GM12878 (cell line): ENCODE measurements at regions not wholly inside any gene's neighbourhood (a gene's known extent, or its start where the extent isn't known, plus 50 kb on each side); places are given as distances from the start of the nearest gene placed in this dataset.

Experiments used
- ATAC-seq: fragments of 200-7000 bp; cut with Tn5 transposase; 3 replicates; pipeline ENCODE4 v1.9.1; 2020; ENCODE audit warnings: mild to moderate bottlenecking, moderate library complexity
- BruUV-seq: library from RNA; stranded (reverse); fragments of 400-500 nt; replicated peaks from 2 replicates; lab custom pipeline; 2021; lab: Mats Ljungman, UMichigan
- CTCF ChIA-PET: fragments of 300-600 bp; sonication (Branson Sonifier 250); formaldehyde crosslinking; extraction: SDS; loops from one replicate; lab custom pipeline; 2021; ENCODE audit warnings: inconsistent platforms; lab: Yijun Ruan, JAX
- POLR2A ChIA-PET: fragments of 350-600 bp; formaldehyde crosslinking; extraction: SDS; loops from one replicate; lab custom pipeline; 2021; ENCODE audit warnings: inconsistent platforms; lab: Charles Lee
- RAD21 ChIA-PET: fragments of 300-600 bp; sonication (Branson Sonifier 250); formaldehyde crosslinking; loops from one replicate; lab custom pipeline; 2023; ENCODE audit warnings: antibody characterized with exemption; ENCODE audit not compliant: unreplicated experiment; lab: Charles Lee
- SMC1A ChIA-PET: fragments of 300-600 bp; sonication (Branson Sonifier 250); formaldehyde crosslinking; loops from one replicate; lab custom pipeline; 2023; ENCODE audit not compliant: unreplicated experiment, uncharacterized antibody; lab: Charles Lee
- DNase-seq: peaks from one replicate; pipeline ENCODE4 v3.0.0-alpha.2; 2011; ENCODE audit warnings: low read depth, low spot score
- FAIRE-seq: peaks from 3 replicates; lab custom pipeline; 2011; peaks lifted over from hg19 to GRCh38; lab: Jason Lieb, UNC
- H2AFZ ChIP-seq: 2 replicates; pipeline ENCODE4 v1.6.0; 2011; ENCODE audit warnings: low read depth, low read length, control low read depth; ENCODE audit not compliant: control insufficient read depth
- H3K27ac ChIP-seq: 2 replicates; pipeline ENCODE4 v1.5.1; 2011; ENCODE audit warnings: control low read depth; ENCODE audit not compliant: control insufficient read depth, insufficient read depth
- H3K27me3 ChIP-seq, 2 experiments: replicated peaks in 1 of 2; 2 replicates each; pipeline versions ENCODE4 v1.6.0 to v1.6.1; 2011; ENCODE audit warnings: low read length in 1 of 2; ENCODE audit not compliant: control insufficient read depth in 2 of 2, insufficient read depth in 2 of 2
- H3K36me3 ChIP-seq, 2 experiments: 2 replicates each; pipeline ENCODE4 v1.5.1; 2011; ENCODE audit warnings: low read length in 1 of 2; ENCODE audit not compliant: control insufficient read depth in 2 of 2, insufficient read depth in 2 of 2
- H3K4me1 ChIP-seq: 2 replicates; pipeline ENCODE4 v1.6.1; 2011; ENCODE audit warnings: mild to moderate bottlenecking, low read length, moderate library complexity, mixed read lengths; ENCODE audit not compliant: control insufficient read depth, insufficient read depth
- H3K4me2 ChIP-seq: 2 replicates; pipeline ENCODE4 v1.6.0; 2011; ENCODE audit warnings: control low read depth; ENCODE audit not compliant: control insufficient read depth, insufficient read depth
- H3K4me3 ChIP-seq: fragments of 200-600 bp; sonication (generic); 2 replicates; pipeline ENCODE4 v1.5.1; 2016
- H3K79me2 ChIP-seq: 2 replicates; pipeline ENCODE4 v1.6.0; 2011; ENCODE audit warnings: low read length; ENCODE audit not compliant: control insufficient read depth, insufficient read depth
- H3K9ac ChIP-seq: 2 replicates; pipeline ENCODE4 v1.8.0; 2011; ENCODE audit warnings: low read length, control low read depth, mixed read lengths; ENCODE audit not compliant: control insufficient read depth, insufficient read depth
- H3K9me3 ChIP-seq: replicated peaks from 3 replicates; pipeline ENCODE4 v1.5.1; 2011; ENCODE audit warnings: mild to moderate bottlenecking, low read length; ENCODE audit not compliant: control insufficient read depth, insufficient read depth
- H4K20me1 ChIP-seq: 2 replicates; pipeline ENCODE4 v1.6.0; 2011; ENCODE audit not compliant: control insufficient read depth, insufficient read depth
- BHLHE40 ChIP-seq, 2 experiments: fragments of 450-650 bp in 1 of 2; IDR thresholded peaks; 2 replicates each; pipeline ENCODE4 v1.6.1; 2011 to 2017; ENCODE audit warnings: low read depth in 2 of 2, borderline replicate concordance in 1 of 2, improper control_type of control experiment in 1 of 2, low read length in 1 of 2, mild to moderate bottlenecking in 1 of 2
- CBX3 ChIP-seq: fragments of 200-600 bp; sonication (generic); IDR thresholded peaks from 2 replicates; pipeline ENCODE4 v1.6.1; 2016; ENCODE audit warnings: low read depth, borderline replicate concordance
- CREM ChIP-seq: IDR thresholded peaks from 2 replicates; pipeline ENCODE4 v1.6.1; 2014; ENCODE audit warnings: antibody characterized with exemption, low read depth
- JUNB ChIP-seq: IDR thresholded peaks from 2 replicates; pipeline ENCODE4 v1.6.1; 2016; ENCODE audit warnings: antibody characterized with exemption, mild to moderate bottlenecking
- MEF2B ChIP-seq: fragments of 450-650 bp; IDR thresholded peaks from 2 replicates; pipeline ENCODE4 v1.6.1; 2018; ENCODE audit warnings: mild to moderate bottlenecking, moderate library complexity; ENCODE audit not compliant: partially characterized antibody, poor library complexity, severe bottlenecking
- MXI1 ChIP-seq: fragments of 150-350 bp; IDR thresholded peaks from 2 replicates; pipeline ENCODE4 v1.6.1; 2011; ENCODE audit warnings: low read depth, mild to moderate bottlenecking, inconsistent platforms, low read length, improper control_type of control experiment
- NR2C1 ChIP-seq: fragments of 450-650 bp; IDR thresholded peaks from 2 replicates; pipeline ENCODE4 v1.6.1; 2017; ENCODE audit warnings: antibody characterized with exemption, mild to moderate bottlenecking, moderate library complexity
- NR2C2 ChIP-seq: IDR thresholded peaks from 2 replicates; pipeline ENCODE4 v1.6.1; 2011; ENCODE audit warnings: borderline replicate concordance, low read depth; ENCODE audit not compliant: control insufficient read depth, insufficient read length
- RB1 ChIP-seq: fragments of 450-650 bp; formaldehyde crosslinking; IDR thresholded peaks from 2 replicates; pipeline ENCODE4 v1.6.1; 2017; ENCODE audit warnings: mild to moderate bottlenecking, borderline replicate concordance
- RUNX3 ChIP-seq: IDR thresholded peaks from 2 replicates; pipeline ENCODE4 v1.6.1; 2012; ENCODE audit warnings: low read length, inconsistent platforms
- SMAD1 ChIP-seq: fragments of 450-650 bp; IDR thresholded peaks from 2 replicates; pipeline ENCODE4 v1.6.1; 2018; ENCODE audit warnings: mild to moderate bottlenecking, low read depth; ENCODE audit not compliant: partially characterized antibody
- SUPT20H ChIP-seq: IDR thresholded peaks from 2 replicates; pipeline ENCODE4 v1.6.1; 2011; ENCODE audit warnings: low read depth, mild to moderate bottlenecking, low read length, moderate library complexity, borderline replicate concordance; ENCODE audit not compliant: control insufficient read depth
- WGBS: methylation state at CpG from one replicate; pipeline ENCODE4 v1.1.6; 2016; ENCODE audit warnings: low lambda C conversion rate; ENCODE audit not compliant: insufficient replicate concordance, insufficient coverage; ENCODE audit errors: missing lambda C conversion rate; 5-methylcytosine and 5-hydroxymethylcytosine counted together
- in situ Hi-C: fragments of 300-500 bp; cut with MboI; formaldehyde crosslinking; loops from 9 replicates; pipeline ENCODE4 v1.14.3; 2018; ENCODE audit warnings: mixed read lengths
- intact Hi-C: fragments of 100-400 bp; cut with micrococcal nuclease; formaldehyde crosslinking; loops from one replicate; pipeline ENCODE4 v1.14.2; 2022; ENCODE audit not compliant: unreplicated experiment
- TF ChIP-seq, protein P1 (sequence below): fragments of 450-650 bp; IDR thresholded peaks from 2 replicates; pipeline ENCODE4 v1.6.1; 2017; ENCODE audit warnings: mild to moderate bottlenecking, moderate library complexity
- TF ChIP-seq, protein P2 (sequence below): IDR thresholded peaks from 2 replicates; pipeline ENCODE4 v1.6.1; 2012; ENCODE audit warnings: improper control_type of control experiment, low read depth, low read length; ENCODE audit not compliant: insufficient replicate concordance

DNA sequence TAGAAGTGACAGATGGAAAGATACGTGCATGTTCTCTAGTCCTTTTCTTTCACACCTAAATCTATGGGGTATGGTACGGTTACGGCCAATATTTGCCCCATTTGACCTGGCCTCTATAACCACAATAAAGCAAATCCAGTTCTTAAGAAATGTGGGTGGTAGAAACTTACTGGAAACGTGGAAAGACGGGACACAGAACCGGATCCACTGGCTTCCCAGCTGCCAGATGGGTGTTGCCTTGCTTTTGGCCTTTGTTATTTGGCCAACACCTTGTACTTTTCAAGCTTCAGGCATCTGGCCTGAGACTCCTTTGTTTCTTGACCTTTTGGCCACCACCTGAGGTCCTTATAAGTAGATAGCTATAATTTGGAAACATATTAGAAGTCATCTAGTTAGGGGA is 635.9 kb downstream of the SLC4A3 start:
- POLR2A ChIA-PET: no interaction called here
- WGBS: 20% methylated on average over 6 of the region's 6 CpGs
- BruUV-seq: no TSS peak
- TF ChIP-seq MEF2B: no peak
- no peak for TF ChIP-seq JUNB
- TF ChIP-seq RUNX3: no peak
- no peak for TF ChIP-seq BHLHE40 (IDR thresholded peaks at IDR 0.05; ENCODE audit: borderline replicate concordance in 1 of 2, low read depth in 2 of 2, low read length in 1 of 2)
- TF ChIP-seq, protein P1, sequence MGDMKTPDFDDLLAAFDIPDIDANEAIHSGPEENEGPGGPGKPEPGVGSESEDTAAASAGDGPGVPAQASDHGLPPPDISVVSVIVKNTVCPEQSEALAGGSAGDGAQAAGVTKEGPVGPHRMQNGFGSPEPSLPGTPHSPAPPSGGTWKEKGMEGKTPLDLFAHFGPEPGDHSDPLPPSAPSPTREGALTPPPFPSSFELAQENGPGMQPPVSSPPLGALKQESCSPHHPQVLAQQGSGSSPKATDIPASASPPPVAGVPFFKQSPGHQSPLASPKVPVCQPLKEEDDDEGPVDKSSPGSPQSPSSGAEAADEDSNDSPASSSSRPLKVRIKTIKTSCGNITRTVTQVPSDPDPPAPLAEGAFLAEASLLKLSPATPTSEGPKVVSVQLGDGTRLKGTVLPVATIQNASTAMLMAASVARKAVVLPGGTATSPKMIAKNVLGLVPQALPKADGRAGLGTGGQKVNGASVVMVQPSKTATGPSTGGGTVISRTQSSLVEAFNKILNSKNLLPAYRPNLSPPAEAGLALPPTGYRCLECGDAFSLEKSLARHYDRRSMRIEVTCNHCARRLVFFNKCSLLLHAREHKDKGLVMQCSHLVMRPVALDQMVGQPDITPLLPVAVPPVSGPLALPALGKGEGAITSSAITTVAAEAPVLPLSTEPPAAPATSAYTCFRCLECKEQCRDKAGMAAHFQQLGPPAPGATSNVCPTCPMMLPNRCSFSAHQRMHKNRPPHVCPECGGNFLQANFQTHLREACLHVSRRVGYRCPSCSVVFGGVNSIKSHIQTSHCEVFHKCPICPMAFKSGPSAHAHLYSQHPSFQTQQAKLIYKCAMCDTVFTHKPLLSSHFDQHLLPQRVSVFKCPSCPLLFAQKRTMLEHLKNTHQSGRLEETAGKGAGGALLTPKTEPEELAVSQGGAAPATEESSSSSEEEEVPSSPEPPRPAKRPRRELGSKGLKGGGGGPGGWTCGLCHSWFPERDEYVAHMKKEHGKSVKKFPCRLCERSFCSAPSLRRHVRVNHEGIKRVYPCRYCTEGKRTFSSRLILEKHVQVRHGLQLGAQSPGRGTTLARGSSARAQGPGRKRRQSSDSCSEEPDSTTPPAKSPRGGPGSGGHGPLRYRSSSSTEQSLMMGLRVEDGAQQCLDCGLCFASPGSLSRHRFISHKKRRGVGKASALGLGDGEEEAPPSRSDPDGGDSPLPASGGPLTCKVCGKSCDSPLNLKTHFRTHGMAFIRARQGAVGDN: no peak
- TF ChIP-seq, protein P2, sequence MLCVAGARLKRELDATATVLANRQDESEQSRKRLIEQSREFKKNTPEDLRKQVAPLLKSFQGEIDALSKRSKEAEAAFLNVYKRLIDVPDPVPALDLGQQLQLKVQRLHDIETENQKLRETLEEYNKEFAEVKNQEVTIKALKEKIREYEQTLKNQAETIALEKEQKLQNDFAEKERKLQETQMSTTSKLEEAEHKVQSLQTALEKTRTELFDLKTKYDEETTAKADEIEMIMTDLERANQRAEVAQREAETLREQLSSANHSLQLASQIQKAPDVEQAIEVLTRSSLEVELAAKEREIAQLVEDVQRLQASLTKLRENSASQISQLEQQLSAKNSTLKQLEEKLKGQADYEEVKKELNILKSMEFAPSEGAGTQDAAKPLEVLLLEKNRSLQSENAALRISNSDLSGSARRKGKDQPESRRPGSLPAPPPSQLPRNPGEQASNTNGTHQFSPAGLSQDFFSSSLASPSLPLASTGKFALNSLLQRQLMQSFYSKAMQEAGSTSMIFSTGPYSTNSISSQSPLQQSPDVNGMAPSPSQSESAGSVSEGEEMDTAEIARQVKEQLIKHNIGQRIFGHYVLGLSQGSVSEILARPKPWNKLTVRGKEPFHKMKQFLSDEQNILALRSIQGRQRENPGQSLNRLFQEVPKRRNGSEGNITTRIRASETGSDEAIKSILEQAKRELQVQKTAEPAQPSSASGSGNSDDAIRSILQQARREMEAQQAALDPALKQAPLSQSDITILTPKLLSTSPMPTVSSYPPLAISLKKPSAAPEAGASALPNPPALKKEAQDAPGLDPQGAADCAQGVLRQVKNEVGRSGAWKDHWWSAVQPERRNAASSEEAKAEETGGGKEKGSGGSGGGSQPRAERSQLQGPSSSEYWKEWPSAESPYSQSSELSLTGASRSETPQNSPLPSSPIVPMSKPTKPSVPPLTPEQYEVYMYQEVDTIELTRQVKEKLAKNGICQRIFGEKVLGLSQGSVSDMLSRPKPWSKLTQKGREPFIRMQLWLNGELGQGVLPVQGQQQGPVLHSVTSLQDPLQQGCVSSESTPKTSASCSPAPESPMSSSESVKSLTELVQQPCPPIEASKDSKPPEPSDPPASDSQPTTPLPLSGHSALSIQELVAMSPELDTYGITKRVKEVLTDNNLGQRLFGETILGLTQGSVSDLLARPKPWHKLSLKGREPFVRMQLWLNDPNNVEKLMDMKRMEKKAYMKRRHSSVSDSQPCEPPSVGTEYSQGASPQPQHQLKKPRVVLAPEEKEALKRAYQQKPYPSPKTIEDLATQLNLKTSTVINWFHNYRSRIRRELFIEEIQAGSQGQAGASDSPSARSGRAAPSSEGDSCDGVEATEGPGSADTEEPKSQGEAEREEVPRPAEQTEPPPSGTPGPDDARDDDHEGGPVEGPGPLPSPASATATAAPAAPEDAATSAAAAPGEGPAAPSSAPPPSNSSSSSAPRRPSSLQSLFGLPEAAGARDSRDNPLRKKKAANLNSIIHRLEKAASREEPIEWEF: no peak
- no peak for TF ChIP-seq NR2C1
- TF ChIP-seq CBX3: no peak
- TF ChIP-seq SUPT20H: no peak
- TF ChIP-seq NR2C2: no peak
- no peak for TF ChIP-seq MXI1
- TF ChIP-seq RB1: no peak
- TF ChIP-seq SMAD1: no peak
- TF ChIP-seq CREM: no peak

More for the DNA sequence above, 635.9 kb downstream of the SLC4A3 start:
- Histone ChIP-seq H3K4me3 (no peak overlapping the region), H3K4me2 (no peak overlapping the region), H3K27me3 (no peaks in the 10 kb centered on the region), H3K9me3 (no peaks in the 10 kb centered on the region), H3K4me1 (no peaks in the 10 kb centered on the region), H3K27ac (no peak overlapping the region), H3K9ac (no peak overlapping the region), H3K79me2 (no peaks in the 10 kb centered on the region), H2AFZ (no peak overlapping the region), H4K20me1 (no peaks in the 10 kb centered on the region), H3K36me3 (no peaks in the 10 kb centered on the region)
- ChIA-PET SMC1A (interaction anchor here (1.0 kb wide), 1 partner anchor 17 kb away, joined by 3 read pairs; no protein-coding TSS in a partner anchor), CTCF (no interaction called here), RAD21 (no interaction called here)
- in situ Hi-C loops: no loop called here
- FAIRE-seq: no peak
- intact Hi-C loops: no loop called here
- ATAC-seq: no peak
- no peak for DNase-seq
